ENCODE measurements at regions not wholly inside any gene's neighbourhood (a gene's known extent, or its start where the extent isn't known, plus 50 kb on each side); places are given as distances from the start of the nearest gene placed in this dataset.
"Not testable (repeated sequence)": the region's sequence is repeated elsewhere in the genome, so short reads cannot be mapped to it uniquely, and the experiment has no call there.

GRCh38 chr20:41735949-41736348 is 117.8 kb upstream of the CHD6 start:
- intact Hi-C loops (cut with DNase I) = loop anchor here (5.0 to 10.0 kb wide), 3 partner anchors 799 to 1671 kb away; partner anchors contain the start of gene PTPRT
- DNase-seq = no peak
- no peaks in the 10 kb centered on the region for H3K27me3 ChIP-seq
- H3K9ac ChIP-seq (ENCODE audit: low read depth in 2 of 2, low read length in 2 of 2) = no peak overlapping the region
- TF ChIP-seq CTCF (IDR thresholded peaks at IDR 0.05) = no peak
- no peak overlapping the region for H3K27ac ChIP-seq
- no peaks in the 10 kb centered on the region for H3K36me3 ChIP-seq
- no peaks in the 10 kb centered on the region for H3K9me3 ChIP-seq
- no peak overlapping the region for H3K4me3 ChIP-seq
- H3K4me1 ChIP-seq = no peaks in the 10 kb centered on the region

- peak; percentile 87 for TF ChIP-seq CTCF (IDR thresholded peaks at IDR 0.05)
- H3K4me3 ChIP-seq = no peak overlapping the region
- H3K9me3 ChIP-seq = no peaks in the 10 kb centered on the region
- H3K36me3 ChIP-seq = no peaks in the 10 kb centered on the region
- no peak overlapping the region for H3K9ac ChIP-seq (ENCODE audit: low read depth in 2 of 2, low read length in 2 of 2)
- intact Hi-C loops (cut with DNase I) = loop anchor here (10.0 kb wide), 1 partner anchor 800 kb away; no protein-coding TSS in a partner anchor
- H3K4me1 ChIP-seq = no peaks in the 10 kb centered on the region
- no peaks in the 10 kb centered on the region for H3K27me3 ChIP-seq
- H3K27ac ChIP-seq = no peak overlapping the region
- DNase-seq = peak; percentile 48
Observed at GRCh38 chr20:41734506-41734945, 116.3 kb upstream of the CHD6 start.

- intact Hi-C loops (cut with DNase I) = loop anchor here (10.0 kb wide), 1 partner anchor 802 kb away; no protein-coding TSS in a partner anchor
- Histone ChIP-seq H3K9ac (ENCODE audit: low read depth in 2 of 2, low read length in 2 of 2) (no peak overlapping the region), H3K4me3 (no peak overlapping the region), H3K27ac (no peak overlapping the region), H3K36me3 (no peaks in the 10 kb centered on the region), H3K4me1 (no peaks in the 10 kb centered on the region), H3K27me3 (no peaks in the 10 kb centered on the region), H3K9me3 (no peaks in the 10 kb centered on the region)
- TF ChIP-seq CTCF (IDR thresholded peaks at IDR 0.05) = no peak
- DNase-seq = no peak
Observed at GRCh38 chr20:41733151-41733550, 115.0 kb upstream of the CHD6 start.

- not testable (repeated sequence) for H3K9ac ChIP-seq (ENCODE audit: low read depth in 2 of 2, low read length in 2 of 2); DNase-seq; H3K27ac ChIP-seq; H3K4me1 ChIP-seq; H3K36me3 ChIP-seq; H3K9me3 ChIP-seq; H3K27me3 ChIP-seq; H3K4me3 ChIP-seq
- intact Hi-C loops (cut with DNase I) = loop anchor here (10.0 kb wide), 1 partner anchor 804 kb away; no protein-coding TSS in a partner anchor
Observed at GRCh38 chr20:41731198-41731597, 113.0 kb upstream of the CHD6 start.

GRCh38 chr20:41727681-41728080 is 109.5 kb upstream of the CHD6 start:
- H3K36me3 ChIP-seq; H3K4me1 ChIP-seq; H3K27me3 ChIP-seq; H3K9me3 ChIP-seq; H3K4me3 ChIP-seq; intact Hi-C loops (cut with DNase I); H3K27ac ChIP-seq; H3K9ac ChIP-seq (ENCODE audit: low read depth in 2 of 2, low read length in 2 of 2); DNase-seq: not testable (repeated sequence)

GRCh38 chr20:41726727-41727126 is 108.5 kb upstream of the CHD6 start:
- no peaks in the 10 kb centered on the region for H3K36me3 ChIP-seq
- H3K9me3 ChIP-seq = no peaks in the 10 kb centered on the region
- no peak overlapping the region for H3K27ac ChIP-seq
- intact Hi-C loops (cut with DNase I) = no loop called here
- TF ChIP-seq CTCF (IDR thresholded peaks at IDR 0.05) = no peak
- no peaks in the 10 kb centered on the region for H3K4me1 ChIP-seq
- no peak overlapping the region for H3K4me3 ChIP-seq
- H3K9ac ChIP-seq (ENCODE audit: low read depth in 2 of 2, low read length in 2 of 2) = no peak overlapping the region
- no peak for DNase-seq
- no peaks in the 10 kb centered on the region for H3K27me3 ChIP-seq

All from colonic mucosa (tissue), 4 donors.